WI38 (cell line): ENCODE measurements at regions not wholly inside any gene's neighbourhood (a gene's known extent, or its start where the extent isn't known, plus 50 kb on each side); places are given as distances from the start of the nearest gene placed in this dataset.
A peak's percentile ranks its signal among the peaks of the same experiment; 100 is the strongest.

Source experiments
- H3K4me3 ChIP-seq: 2 replicates; pipeline ENCODE4 v1.5.1; 2011; ENCODE audit warnings: low read depth, mild to moderate bottlenecking, control low read depth, low read length
- TF ChIP-seq, protein P1 (sequence below): IDR thresholded peaks from 2 replicates; pipeline ENCODE4 v1.5.1; 2012; ENCODE audit warnings: low read depth, mild to moderate bottlenecking, control low read depth, low read length

DNA sequence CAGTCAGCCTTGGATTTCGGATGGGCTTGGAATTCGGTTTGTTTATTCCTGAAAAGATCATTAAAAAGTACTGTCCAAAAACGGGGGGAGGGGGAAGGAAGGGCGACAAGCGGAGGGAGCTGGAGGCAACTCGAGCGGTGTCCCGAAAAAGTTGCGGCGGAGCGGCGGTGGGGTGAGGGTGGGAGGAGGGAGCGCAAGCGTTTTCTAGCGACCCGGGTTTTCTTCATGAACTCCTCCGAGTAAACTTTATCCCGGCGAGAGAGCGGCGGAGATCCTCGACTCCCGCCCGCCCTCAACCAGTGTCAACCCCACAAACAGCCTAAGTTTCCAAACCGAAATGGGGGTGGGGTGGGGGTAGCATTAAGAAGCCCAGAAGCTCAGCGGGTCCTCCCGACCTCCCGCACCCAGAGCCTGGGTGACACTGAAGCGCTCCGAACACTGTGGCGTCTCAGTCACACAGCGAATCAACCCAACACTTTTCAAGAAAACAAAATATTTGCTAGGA is 133.0 kb upstream of the C11orf58 start:
- TF ChIP-seq, protein P1, sequence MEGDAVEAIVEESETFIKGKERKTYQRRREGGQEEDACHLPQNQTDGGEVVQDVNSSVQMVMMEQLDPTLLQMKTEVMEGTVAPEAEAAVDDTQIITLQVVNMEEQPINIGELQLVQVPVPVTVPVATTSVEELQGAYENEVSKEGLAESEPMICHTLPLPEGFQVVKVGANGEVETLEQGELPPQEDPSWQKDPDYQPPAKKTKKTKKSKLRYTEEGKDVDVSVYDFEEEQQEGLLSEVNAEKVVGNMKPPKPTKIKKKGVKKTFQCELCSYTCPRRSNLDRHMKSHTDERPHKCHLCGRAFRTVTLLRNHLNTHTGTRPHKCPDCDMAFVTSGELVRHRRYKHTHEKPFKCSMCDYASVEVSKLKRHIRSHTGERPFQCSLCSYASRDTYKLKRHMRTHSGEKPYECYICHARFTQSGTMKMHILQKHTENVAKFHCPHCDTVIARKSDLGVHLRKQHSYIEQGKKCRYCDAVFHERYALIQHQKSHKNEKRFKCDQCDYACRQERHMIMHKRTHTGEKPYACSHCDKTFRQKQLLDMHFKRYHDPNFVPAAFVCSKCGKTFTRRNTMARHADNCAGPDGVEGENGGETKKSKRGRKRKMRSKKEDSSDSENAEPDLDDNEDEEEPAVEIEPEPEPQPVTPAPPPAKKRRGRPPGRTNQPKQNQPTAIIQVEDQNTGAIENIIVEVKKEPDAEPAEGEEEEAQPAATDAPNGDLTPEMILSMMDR, result no peak
- H3K4me3 ChIP-seq, result peak overlapping the region; percentile 88

DNA sequence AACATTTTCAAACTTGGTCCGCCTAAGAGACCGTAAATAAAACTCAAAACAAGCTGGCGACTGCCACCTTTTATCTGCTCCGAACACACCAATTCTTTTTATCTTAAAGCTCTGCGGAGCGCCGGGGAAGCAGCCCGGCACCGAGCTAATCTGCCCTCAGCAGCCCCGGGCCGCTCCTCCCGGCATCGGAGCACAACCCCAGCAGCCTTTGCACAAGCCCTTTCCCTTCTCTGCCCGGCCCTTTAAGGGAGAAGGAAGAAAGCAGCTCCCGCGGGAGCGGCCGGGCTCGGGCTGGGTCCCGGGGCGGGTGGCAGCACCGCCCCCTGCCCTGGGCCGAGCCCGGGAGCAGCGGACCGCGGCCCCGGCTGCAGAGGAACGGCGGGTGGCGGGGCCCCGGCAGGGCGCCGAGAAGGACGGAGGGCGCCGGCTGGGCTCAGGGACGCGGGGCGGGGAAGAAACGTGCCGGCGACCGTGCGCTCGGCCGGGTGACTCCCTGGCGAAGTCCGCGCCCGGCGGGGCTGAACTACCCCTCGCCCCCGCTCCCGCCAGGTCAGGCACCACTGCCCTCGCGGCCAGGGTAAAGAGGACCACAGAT is 133.6 kb upstream of the C11orf58 start:
- peak overlapping the region; percentile 88 for H3K4me3 ChIP-seq

DNA sequence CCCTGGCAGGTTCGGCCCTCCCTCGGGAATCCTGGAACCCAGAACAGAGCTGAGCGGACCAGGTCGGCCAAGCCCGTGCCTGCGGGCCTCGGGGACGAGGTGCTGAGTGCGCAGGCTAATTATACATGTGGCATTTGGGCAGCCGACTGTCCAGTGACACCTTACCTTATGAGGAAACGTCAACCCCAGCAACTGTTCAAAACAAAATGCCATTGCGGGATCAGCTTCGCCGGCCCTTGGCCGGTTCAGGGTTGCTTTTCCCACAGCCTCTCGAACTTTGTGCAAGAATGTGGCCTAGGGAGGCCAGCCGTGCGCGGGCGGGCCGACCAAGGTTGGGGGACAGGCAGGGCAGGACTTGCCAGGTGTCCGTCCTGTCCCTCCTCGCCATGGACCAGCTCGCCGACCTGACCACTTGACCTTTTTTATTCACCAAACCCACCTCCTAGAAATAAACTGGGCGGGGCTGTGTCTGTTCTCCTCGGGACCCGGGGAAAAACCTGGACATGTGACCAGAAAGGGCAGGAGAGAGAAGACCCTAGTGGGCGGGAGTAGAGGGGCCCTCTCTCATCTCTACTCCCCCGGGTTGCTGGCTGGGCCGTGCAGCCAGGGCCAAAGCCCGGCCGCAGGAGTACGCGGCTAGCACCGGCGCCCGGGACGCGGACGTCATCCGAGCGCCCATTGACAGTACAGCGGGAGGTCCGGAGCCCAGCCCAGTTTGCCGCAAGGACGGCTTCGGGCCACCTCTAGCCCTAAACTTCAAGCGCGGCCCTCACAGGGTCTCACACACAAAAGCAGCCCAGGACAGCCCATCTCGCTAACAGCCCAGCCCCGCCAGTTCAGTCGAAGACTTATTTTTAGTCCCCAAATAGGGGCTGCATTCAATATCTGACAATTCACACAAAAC is 134.3 kb upstream of the C11orf58 start:
- H3K4me3 ChIP-seq, result peak overlapping the region; percentile 88
- TF ChIP-seq, protein P1, result no peak

More for the DNA sequence above, 133.6 kb upstream of the C11orf58 start:
- TF ChIP-seq, protein P1, result no peak

DNA sequence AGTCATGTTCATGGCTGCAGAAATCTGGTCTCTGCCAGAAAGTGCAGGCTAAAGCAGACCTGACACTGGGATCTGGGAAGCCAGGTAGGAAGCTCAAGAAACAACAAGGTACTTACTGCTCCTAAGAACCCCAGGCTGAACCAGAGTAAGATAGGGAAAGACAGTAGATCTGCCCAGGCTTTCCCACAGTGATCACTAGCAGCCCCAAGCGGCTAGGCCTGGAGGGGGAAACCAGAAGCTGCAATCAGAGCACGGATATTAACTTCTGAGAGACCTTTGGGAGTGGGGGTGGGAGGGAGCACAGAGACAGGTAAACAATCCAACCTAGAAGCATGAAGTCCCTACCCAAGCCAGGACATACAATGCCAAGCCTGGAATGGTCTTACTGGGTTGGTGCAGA is 135.2 kb upstream of the C11orf58 start:
- H3K4me3 ChIP-seq, result no peak overlapping the region
- TF ChIP-seq, protein P1, result no peak

DNA sequence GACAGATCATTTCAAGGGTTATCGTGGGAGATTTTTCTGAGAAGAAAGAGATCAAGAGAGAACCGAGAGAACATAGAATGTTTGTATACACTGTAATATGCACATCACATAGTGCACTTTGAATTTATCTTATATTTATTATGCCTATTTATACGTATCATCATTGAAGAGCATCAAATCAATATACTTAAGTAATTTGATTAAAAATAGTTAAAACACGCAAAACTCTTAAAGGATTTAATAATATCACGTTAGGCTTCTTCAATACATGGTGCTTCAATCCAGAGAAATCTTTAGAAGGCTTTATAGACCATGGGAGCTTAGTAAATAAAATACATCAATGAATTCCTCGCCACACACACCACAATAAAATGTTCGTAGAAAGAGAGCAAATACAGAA is 139.5 kb upstream of the C11orf58 start:
- no peak overlapping the region for H3K4me3 ChIP-seq
- TF ChIP-seq, protein P1, result no peak

DNA sequence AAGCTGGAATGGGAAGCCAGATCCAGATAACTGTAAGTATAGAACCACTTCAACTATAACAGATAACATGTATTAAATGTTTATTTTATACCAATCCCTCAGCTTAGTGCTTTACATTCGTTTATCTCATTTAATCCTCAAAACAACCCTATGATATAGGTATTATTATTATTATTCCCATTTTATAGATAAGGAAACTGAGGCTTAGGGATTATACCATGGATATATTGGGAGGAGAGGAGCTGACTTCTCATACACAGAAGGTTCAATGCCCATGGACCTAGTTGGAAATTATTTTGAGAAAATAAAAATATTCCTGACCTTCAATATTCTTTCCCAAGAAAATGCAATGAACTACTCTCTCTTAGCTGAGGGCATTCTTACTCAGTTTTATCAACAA is 140.4 kb upstream of the C11orf58 start:
- no peak overlapping the region for H3K4me3 ChIP-seq
- TF ChIP-seq, protein P1, result no peak

DNA sequence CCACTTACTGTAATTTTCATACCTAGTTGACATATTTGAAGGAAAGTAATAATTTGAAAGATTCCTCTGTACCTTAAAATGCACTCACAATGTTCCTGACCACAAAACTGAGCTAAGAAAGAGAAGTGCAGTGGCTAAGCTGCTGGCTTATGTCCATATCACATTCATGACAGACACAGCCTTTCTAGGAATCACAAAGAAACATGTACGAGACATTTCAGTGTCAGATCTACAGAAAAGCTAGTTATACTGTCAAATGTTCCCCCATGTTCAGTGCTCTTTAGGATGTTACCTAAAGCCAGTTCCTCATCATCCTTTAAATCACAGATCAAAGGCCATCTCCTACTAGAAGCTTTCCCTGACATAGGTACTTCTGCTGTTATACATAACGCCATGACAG is 142.2 kb upstream of the C11orf58 start:
- H3K4me3 ChIP-seq, result no peak overlapping the region
- TF ChIP-seq, protein P1, result no peak
